ENCODE measurements at regions not wholly inside any gene's neighbourhood (a gene's known extent, or its start where the extent isn't known, plus 50 kb on each side); places are given as distances from the start of the nearest gene placed in this dataset.

- TF ChIP-seq TAF1 (IDR thresholded peaks at IDR 0.05; ENCODE audit: borderline replicate concordance, low read depth, low read length) (no peak), POLR2A (IDR thresholded peaks at IDR 0.05; ENCODE audit: low read depth, low read length) (no peak)
Measured at GRCh38 chr4:89579771-89580170, 257.2 kb downstream of the SNCA start.

Measured in GM12892 (cell line).